GM21526 (cell line): ENCODE measurements at regions not wholly inside any gene's neighbourhood (a gene's known extent, or its start where the extent isn't known, plus 50 kb on each side); places are given as distances from the start of the nearest gene placed in this dataset.

Source experiments
- ATAC-seq: cut with Tn5 transposase; IDR thresholded peaks from one replicate; pipeline ENCODE4 v1.9.1; 2021; ENCODE audit warnings: moderate library complexity; ENCODE audit not compliant: unreplicated experiment, low FRiP score

GRCh38 chr1:88221411-88221810 lies 462.7 kb upstream of the PKN2 start:
- no peak for ATAC-seq

DNA sequence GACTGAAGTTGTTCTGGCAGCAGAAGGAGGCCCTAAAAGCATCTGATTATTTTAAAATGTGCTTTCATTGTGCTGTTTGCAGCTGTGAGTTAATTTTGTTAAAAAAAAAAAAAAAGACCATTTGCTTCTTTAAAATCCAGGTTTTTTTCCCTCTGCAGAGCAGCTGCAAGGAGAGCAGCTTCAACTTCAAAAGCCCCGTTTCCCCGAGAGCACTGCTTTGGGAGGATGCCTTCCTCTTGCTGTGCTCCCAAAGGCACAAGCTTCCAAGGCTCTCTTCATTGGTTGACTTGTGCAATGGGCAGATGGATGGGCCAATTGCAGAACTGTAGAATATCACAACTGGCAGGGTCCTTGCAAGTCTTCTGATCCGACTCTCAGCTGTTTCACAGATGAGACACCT lies 459.2 kb upstream of the PKN2 start:
- ATAC-seq, result no peak

DNA sequence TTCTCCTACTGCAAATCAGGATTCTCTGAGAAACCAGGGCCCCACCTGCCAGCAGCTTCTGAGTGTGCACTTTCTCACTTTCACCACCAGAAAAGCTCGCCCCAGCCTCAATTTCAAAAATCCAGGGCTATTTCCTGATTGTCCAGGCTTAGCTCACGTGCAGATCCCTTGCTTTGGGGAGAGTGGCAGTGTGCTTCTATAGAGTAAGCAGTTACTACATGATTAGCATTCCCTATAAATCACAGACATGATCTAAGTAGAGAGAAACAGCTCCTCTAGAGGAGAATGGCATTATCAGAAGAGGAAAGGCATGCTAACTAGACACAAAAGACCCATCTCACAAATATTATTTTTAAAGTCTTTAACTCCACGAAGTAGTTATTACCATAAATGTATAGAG lies 456.0 kb upstream of the PKN2 start:
- ATAC-seq, result no peak

DNA sequence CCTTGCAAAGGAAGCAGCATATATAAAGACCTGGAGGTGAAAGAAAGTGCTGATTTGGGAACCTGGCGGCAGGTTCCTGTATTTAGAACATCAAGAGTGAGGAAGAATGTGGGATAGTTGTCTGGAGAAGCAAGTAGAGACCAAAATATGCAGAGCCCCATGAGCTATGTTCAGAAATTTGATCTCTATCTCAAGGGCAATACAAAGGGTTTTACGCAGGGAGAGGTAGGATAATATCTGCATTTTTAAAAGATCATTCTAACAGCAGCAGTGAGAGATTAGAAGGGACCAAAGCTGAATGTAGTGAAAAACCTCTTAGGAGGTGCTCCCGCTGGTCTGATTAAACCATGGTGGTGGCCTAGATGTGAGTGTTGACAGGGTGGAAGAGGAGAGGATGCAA lies 453.9 kb upstream of the PKN2 start:
- no peak for ATAC-seq

DNA sequence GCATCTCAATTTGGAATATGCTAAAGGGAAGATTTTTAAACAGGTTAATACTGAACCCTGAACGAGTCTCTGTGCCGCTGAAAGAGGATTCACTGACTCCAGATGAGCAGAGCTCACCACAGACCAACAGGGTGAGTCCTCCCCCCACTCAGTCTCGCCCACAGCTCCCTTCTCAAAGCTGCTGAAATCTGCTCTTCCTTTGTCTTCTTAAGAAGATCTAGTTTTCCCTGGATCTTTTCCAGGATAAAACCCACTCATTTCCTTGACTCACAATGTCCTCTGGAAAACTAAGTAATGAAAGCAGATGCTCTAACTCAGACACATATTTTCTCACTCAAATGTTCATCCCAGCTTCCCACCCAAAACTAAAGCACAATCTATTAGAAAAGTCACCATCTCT lies 447.0 kb upstream of the PKN2 start:
- no peak for ATAC-seq

- no peak for ATAC-seq
Measured at GRCh38 chr1:88239205-88239604, 444.9 kb upstream of the PKN2 start.

- ATAC-seq, result no peak
Measured at GRCh38 chr1:88247666-88248065, 436.4 kb upstream of the PKN2 start.

DNA sequence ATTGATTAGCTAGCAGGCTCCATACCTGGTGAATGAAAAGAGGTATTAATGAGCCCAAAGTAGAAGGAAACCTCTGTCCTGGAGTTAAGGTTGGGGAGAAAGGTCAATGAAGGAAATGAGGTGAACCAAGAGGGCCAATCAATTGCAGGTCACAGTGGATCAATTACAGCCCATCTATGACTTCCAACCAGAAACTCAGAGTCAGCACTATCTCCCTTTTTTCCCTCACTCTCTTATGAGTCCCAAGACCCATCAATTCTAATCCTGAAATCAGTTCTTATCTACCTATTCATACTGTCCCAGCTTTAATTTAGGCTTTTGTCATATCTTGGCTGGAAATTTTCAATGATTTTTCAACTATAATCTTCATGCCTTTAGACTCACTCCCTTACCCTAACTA lies 433.2 kb upstream of the PKN2 start:
- ATAC-seq, result no peak

GRCh38 chr1:88252745-88253144 lies 431.3 kb upstream of the PKN2 start:
- no peak for ATAC-seq

- ATAC-seq, result no peak
Measured at GRCh38 chr1:88265606-88266005, 418.5 kb upstream of the PKN2 start.

- no peak for ATAC-seq
Measured at GRCh38 chr1:88266051-88266450, 418.0 kb upstream of the PKN2 start.

GRCh38 chr1:88272216-88272615 lies 411.9 kb upstream of the PKN2 start:
- ATAC-seq, result no peak

- no peak for ATAC-seq
Measured at GRCh38 chr1:88274431-88274830, 409.6 kb upstream of the PKN2 start.

DNA sequence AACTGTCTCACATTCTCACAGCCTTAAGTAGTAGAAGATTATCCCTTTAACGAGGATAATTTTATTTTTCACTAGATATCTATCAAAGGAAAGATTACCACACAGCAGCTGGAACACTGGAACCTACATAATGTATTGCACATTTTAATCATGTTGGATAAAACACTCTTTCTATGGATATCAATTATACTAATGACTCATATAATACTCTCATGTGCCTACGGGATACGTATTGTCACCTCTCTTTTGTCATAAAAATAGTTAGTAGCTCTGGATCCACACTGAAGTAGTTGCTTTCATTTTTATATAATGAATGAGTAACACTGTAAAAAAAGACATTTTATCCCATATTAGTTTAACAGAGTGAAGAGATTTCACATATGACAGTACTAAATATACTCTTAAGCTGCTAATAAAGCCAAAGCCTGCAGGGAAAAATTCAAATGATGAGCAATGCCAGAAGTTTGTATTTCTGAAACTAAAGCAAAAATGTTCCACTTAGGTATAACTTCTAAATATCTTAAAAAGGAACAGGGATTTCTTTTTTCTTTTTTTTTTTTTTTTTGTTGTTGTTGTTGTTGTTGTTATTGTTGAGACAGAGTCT lies 408.7 kb upstream of the PKN2 start:
- ATAC-seq, result no peak

DNA sequence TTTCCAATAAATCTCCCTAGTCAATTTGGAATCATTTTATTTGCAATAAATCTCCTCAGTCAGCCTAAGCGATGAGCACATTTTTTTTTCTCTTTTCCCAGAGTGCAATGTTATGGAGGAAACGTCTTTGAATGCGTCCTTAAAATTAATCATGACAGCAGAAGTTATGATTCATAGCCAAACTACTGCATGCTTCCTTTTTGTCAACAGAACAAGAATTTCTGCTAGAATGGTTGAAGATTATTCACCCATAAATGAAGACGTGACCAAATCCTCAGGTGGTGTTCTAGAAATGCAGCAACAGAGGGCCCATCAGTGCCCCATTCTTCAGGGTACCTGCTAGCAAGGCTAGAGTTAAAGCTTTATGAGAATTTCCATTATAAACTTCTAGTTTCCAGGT lies 407.9 kb upstream of the PKN2 start:
- ATAC-seq, result no peak

DNA sequence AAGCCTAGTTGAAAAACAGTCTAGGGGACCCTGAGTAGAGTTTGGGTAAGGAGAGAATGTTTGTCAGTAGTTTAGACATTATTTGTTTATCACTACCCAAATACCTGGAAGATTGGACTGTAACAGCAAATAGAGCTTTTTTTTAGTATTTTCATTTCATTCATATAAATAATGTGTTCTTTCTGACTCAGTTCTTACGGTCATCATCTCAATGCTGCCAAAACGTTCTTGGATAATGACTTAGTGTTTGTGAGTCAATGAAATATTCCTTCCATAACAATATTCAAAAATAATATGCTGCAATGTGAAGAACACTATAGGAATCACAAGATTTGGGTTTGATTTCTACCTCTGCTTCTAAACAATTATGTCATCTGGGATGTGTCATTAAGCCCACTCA lies 400.0 kb upstream of the PKN2 start:
- ATAC-seq, result no peak

- ATAC-seq, result no peak
Measured at GRCh38 chr1:88284666-88285366, 399.3 kb upstream of the PKN2 start.

DNA sequence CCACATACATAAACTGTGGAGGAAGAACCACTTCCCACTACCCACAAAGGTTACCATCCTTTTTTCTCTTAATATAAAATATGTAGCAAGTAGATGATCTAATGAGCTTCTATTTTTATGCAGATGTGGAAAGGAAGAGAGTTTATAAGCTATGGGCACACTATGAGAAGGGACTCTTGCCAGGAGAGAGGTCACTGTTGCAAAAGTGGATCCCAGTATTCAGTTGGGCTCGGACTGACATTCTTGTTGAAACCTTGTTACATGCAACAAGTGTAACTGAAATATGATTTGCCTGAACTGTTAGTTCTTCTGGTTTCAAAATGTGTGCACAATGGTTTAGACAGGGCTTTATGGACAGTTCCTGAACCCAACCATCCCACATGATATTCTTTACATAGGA lies 397.4 kb upstream of the PKN2 start:
- ATAC-seq, result no peak

DNA sequence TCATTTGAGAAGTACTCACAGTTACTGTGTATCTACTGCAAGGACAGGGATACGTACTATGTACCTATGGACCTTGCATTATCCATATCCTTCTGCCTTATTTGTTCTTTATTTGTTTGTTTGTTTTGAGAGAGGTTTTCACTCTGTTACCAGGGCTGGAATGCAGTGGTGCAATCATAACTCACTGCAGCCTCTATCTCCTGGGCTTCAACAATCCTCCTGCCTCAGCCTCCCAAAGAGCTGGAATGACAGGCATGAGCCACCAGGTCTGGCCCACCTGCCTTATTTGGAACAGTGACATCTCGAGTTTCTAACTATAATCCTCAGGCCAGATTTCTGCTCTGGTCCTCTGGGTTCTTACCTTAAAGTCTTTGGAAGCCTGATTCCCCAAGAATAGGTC lies 395.5 kb upstream of the PKN2 start:
- no peak for ATAC-seq

DNA sequence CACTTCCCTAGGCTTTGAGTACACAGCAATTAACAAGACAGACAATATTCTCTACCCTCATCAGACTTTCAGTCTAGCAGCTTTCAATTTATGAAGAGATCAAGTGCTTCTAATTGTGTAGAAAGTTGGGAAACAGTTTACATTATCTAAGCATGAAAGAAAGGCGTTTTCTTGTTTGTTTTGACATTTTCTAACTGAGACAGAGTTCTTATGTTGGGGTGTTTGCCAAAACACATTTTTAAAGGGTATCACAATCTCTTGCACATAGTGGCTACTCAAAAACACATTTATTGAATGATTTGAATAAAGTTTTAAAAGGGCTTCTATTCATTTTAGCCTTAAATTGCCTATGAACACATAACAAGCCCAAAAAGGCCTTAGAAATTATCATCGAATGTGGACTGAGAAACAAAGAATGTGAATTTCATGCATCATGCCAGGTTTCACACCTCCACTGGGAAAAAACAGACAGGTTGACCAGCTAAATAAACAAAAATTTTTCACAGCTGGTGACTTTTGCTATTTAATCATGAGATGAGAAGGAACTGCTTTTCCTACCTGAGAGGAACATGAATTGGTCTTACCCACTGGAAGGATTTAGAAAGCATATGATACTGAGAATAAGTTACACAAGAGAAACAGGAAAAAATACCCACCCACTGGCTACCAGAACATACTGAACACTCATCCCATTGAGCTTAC lies 394.5 kb upstream of the PKN2 start:
- ATAC-seq, result no peak

DNA sequence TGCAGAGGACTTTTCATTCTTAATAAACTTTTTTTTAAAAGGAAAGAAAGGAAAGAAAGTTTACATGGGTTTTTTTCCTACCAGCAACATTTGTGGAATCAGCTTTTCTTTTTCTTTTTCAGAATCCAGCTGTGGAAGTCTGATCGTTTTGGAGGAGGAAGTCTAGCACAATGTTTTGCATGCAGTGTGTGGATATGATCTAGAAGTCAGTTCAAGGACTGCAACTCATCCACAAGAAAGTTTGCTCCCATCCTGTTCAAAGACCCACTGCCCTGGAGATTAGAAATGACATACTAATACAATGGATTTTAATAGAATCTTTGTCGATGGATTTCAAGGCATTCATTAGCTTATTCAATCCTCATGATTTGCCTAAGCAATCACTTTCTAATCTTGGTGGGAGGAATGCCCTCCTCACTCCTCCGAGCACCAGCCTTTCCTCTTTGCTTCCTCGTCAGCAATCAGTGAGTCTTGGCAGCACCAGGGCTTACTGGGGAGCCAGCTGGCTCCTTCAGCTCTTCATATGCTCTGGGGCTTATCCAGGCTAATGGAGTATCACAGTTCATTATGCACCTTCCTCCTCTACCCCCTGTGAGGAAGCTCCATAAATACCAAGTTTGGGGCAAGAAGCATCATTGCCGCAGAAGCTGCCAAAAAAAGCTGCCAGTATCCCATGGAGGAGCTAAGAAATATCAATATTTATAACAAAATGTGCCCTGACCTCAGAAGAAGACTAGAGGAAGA lies 392.3 kb upstream of the PKN2 start:
- ATAC-seq, result no peak
